ENCODE measurements at regions not wholly inside any gene's neighbourhood (a gene's known extent, or its start where the extent isn't known, plus 50 kb on each side); places are given as distances from the start of the nearest gene placed in this dataset.
"Not testable (repeated sequence)": the region's sequence is repeated elsewhere in the genome, so short reads cannot be mapped to it uniquely, and the experiment has no call there.

- no peak overlapping the region for H3K27ac ChIP-seq
- no peaks in the 10 kb centered on the region for H3K36me3 ChIP-seq
- no peak overlapping the region for H3K4me3 ChIP-seq (replicated peaks in 1 of 3)
- no peaks in the 10 kb centered on the region for H3K27me3 ChIP-seq
- no peak for DNase-seq
- no peaks in the 10 kb centered on the region for H3K9me3 ChIP-seq
- no peaks in the 10 kb centered on the region for H3K4me1 ChIP-seq
- 64 to 69% methylated on average over 2 of the region's 2 CpGs for WGBS, 2 donors
- intact Hi-C loops (cut with DNase I) = no loop called here
- TF ChIP-seq POLR2A (IDR thresholded peaks at IDR 0.05) = no peak
- TF ChIP-seq, protein P1, sequence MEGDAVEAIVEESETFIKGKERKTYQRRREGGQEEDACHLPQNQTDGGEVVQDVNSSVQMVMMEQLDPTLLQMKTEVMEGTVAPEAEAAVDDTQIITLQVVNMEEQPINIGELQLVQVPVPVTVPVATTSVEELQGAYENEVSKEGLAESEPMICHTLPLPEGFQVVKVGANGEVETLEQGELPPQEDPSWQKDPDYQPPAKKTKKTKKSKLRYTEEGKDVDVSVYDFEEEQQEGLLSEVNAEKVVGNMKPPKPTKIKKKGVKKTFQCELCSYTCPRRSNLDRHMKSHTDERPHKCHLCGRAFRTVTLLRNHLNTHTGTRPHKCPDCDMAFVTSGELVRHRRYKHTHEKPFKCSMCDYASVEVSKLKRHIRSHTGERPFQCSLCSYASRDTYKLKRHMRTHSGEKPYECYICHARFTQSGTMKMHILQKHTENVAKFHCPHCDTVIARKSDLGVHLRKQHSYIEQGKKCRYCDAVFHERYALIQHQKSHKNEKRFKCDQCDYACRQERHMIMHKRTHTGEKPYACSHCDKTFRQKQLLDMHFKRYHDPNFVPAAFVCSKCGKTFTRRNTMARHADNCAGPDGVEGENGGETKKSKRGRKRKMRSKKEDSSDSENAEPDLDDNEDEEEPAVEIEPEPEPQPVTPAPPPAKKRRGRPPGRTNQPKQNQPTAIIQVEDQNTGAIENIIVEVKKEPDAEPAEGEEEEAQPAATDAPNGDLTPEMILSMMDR (IDR thresholded peaks at IDR 0.05) = no peak
Measured at GRCh38 chr13:66162470-66162869, 1067.7 kb downstream of the PCDH9 start.

- no peaks in the 10 kb centered on the region for H3K36me3 ChIP-seq
- intact Hi-C loops (cut with DNase I) = no loop called here
- no peaks in the 10 kb centered on the region for H3K4me1 ChIP-seq
- DNase-seq = no peak
- TF ChIP-seq POLR2A (IDR thresholded peaks at IDR 0.05) = no peak
- TF ChIP-seq, protein P1 (IDR thresholded peaks at IDR 0.05) = no peak
- WGBS, 2 donors = 48 to 49% methylated on average over 6 of the region's 6 CpGs
- no peaks in the 10 kb centered on the region for H3K27me3 ChIP-seq
- no peaks in the 10 kb centered on the region for H3K9me3 ChIP-seq
- H3K4me3 ChIP-seq (replicated peaks in 1 of 3) = no peak overlapping the region
- no peak overlapping the region for H3K27ac ChIP-seq
Measured at GRCh38 chr13:66159511-66159910, 1070.6 kb downstream of the PCDH9 start.

DNA sequence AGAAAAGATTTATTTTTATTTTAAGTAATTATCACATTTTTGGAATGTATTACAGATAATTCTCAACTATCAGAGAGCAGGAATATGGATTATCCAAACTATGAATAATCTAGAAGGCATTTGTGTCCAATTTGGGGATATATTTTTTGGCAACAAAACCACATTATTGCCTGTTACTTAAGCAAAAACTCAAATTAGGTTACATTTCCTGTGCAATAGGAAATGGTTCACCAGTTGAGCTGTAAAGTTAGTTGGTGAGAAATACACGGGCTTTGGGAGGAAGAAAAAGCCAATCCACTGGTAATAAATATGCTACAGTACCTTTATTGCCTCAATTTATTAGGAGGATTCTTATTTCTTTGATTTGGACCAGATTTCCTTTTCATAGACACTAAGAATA lies 1075.2 kb downstream of the PCDH9 start:
- TF ChIP-seq, protein P1 (IDR thresholded peaks at IDR 0.05) = no peak
- TF ChIP-seq POLR2A (IDR thresholded peaks at IDR 0.05) = no peak
- Histone ChIP-seq H3K27ac (no peak overlapping the region), H3K4me3 (replicated peaks in 1 of 3) (no peak overlapping the region), H3K27me3 (no peaks in the 10 kb centered on the region), H3K4me1 (no peaks in the 10 kb centered on the region), H3K36me3 (no peaks in the 10 kb centered on the region), H3K9me3 (no peaks in the 10 kb centered on the region)
- no peak for DNase-seq
- WGBS, 2 donors = 24 to 27% methylated on average over 1 of the region's 1 CpG
- intact Hi-C loops (cut with DNase I) = no loop called here

- DNase-seq = no peak
Measured at GRCh38 chr13:66154354-66154753, 1075.8 kb downstream of the PCDH9 start.

GRCh38 chr13:66152596-66152995 lies 1077.5 kb downstream of the PCDH9 start:
- no peak overlapping the region for H3K4me3 ChIP-seq (replicated peaks in 1 of 3)
- intact Hi-C loops (cut with DNase I) = no loop called here
- no peak for DNase-seq

More at GRCh38 chr13:66154354-66154753, 1075.8 kb downstream of the PCDH9 start:
- no peaks in the 10 kb centered on the region for H3K9me3 ChIP-seq
- H3K4me1 ChIP-seq = no peaks in the 10 kb centered on the region
- TF ChIP-seq POLR2A (IDR thresholded peaks at IDR 0.05) = no peak
- TF ChIP-seq, protein P1 (IDR thresholded peaks at IDR 0.05) = no peak
- 72 to 74% methylated on average over 1 of the region's 1 CpG for WGBS, 2 donors
- no peak overlapping the region for H3K4me3 ChIP-seq (replicated peaks in 1 of 3)
- no peaks in the 10 kb centered on the region for H3K27me3 ChIP-seq
- no peak overlapping the region for H3K27ac ChIP-seq
- intact Hi-C loops (cut with DNase I) = no loop called here
- no peaks in the 10 kb centered on the region for H3K36me3 ChIP-seq

GRCh38 chr13:66144357-66144756 lies 1085.8 kb downstream of the PCDH9 start:
- H3K36me3 ChIP-seq; H3K4me3 ChIP-seq (replicated peaks in 1 of 3); H3K27ac ChIP-seq; H3K4me1 ChIP-seq; DNase-seq; H3K9me3 ChIP-seq; H3K27me3 ChIP-seq; intact Hi-C loops (cut with DNase I): not testable (repeated sequence)
- WGBS, 2 donors = 94 to 95% methylated on average over 8 to 11 of the region's 11 CpGs

More at GRCh38 chr13:66152596-66152995, 1077.5 kb downstream of the PCDH9 start:
- TF ChIP-seq, protein P1 (IDR thresholded peaks at IDR 0.05) = no peak
- no peak for TF ChIP-seq POLR2A (IDR thresholded peaks at IDR 0.05)
- Histone ChIP-seq H3K27ac (no peak overlapping the region), H3K36me3 (no peaks in the 10 kb centered on the region), H3K4me1 (no peaks in the 10 kb centered on the region), H3K27me3 (no peaks in the 10 kb centered on the region), H3K9me3 (no peaks in the 10 kb centered on the region)
